Parathyroid adenoma (tissue), 2 donors: ENCODE measurements at regions not wholly inside any gene's neighbourhood (a gene's known extent, or its start where the extent isn't known, plus 50 kb on each side); places are given as distances from the start of the nearest gene placed in this dataset.

Experiments used
- H2AFZ ChIP-seq: fragments of 300-600 bp; sonication (generic); one replicate; pipeline ENCODE4 v1.7.0; 2017; ENCODE audit warnings: antibody characterized with exemption, mild to moderate bottlenecking
- H3K27ac ChIP-seq: fragments of 300-600 bp; sonication (generic); one replicate; pipeline ENCODE4 v1.7.0; 2017
- H3K27me3 ChIP-seq: fragments of 300-600 bp; sonication (generic); one replicate; pipeline ENCODE4 v1.7.0; 2017; ENCODE audit warnings: low read length; ENCODE audit not compliant: control insufficient read depth, insufficient read depth
- H3K36me3 ChIP-seq: fragments of 300-600 bp; sonication (generic); one replicate; pipeline ENCODE4 v1.7.0; 2017; ENCODE audit warnings: low read length; ENCODE audit not compliant: control insufficient read depth, insufficient read depth
- H3K4me1 ChIP-seq: fragments of 300-600 bp; sonication (generic); one replicate; pipeline ENCODE4 v1.7.0; 2017; ENCODE audit warnings: control low read depth
- H3K4me2 ChIP-seq: fragments of 300-600 bp; sonication (generic); one replicate; pipeline ENCODE4 v1.7.0; 2017; ENCODE audit warnings: low read length
- H3K4me3 ChIP-seq: fragments of 300-600 bp; sonication (generic); one replicate; pipeline ENCODE4 v1.7.0; 2017; ENCODE audit warnings: low read depth, low read length
- H3K79me2 ChIP-seq: fragments of 300-600 bp; sonication (generic); one replicate; pipeline ENCODE4 v1.7.0; 2017; ENCODE audit warnings: control low read depth
- H3K9ac ChIP-seq: fragments of 300-600 bp; sonication (generic); one replicate; pipeline ENCODE4 v1.7.0; 2017; ENCODE audit warnings: mild to moderate bottlenecking
- H3K9me3 ChIP-seq: fragments of 300-600 bp; sonication (generic); one replicate; pipeline ENCODE4 v1.7.0; 2017; ENCODE audit warnings: low read length; ENCODE audit not compliant: control insufficient read depth
- CTCF ChIP-seq: fragments of 300-600 bp; sonication (generic); IDR thresholded peaks from one replicate; pipeline ENCODE4 v1.7.0; 2017; ENCODE audit warnings: antibody characterized with exemption, mild to moderate bottlenecking
- donor health status: primary hyperparathyroidism.

DNA sequence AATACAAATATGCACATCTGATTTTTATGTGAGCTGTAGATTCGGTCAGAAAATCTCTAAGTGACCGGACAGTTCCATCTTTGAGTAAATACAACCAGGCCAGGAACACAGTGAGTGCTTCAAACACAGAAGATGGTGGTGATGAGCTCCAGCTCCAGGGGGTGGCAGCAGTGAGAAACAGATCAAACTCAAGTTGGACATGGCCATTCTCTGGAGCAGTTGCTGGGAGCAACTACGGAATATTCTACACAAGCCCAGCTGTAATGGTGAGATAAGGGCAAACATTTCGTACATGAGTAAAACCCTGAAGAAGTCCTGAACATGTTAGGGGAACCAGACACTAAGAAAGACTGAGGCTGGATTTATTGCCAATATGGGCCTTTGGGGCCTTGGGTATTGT, 100.7 kb downstream of the BARHL2 start:
- Histone ChIP-seq H3K9me3 (no peaks in the 10 kb centered on the region), H3K27ac (no peak overlapping the region), H2AFZ (no peak overlapping the region), H3K9ac (no peak overlapping the region), H3K36me3 (no peaks in the 10 kb centered on the region), H3K4me2 (no peak overlapping the region), H3K27me3 (no peaks in the 10 kb centered on the region), H3K4me1 (no peaks in the 10 kb centered on the region), H3K4me3 (no peak overlapping the region), H3K79me2 (no peaks in the 10 kb centered on the region)
- no peak for TF ChIP-seq CTCF

DNA sequence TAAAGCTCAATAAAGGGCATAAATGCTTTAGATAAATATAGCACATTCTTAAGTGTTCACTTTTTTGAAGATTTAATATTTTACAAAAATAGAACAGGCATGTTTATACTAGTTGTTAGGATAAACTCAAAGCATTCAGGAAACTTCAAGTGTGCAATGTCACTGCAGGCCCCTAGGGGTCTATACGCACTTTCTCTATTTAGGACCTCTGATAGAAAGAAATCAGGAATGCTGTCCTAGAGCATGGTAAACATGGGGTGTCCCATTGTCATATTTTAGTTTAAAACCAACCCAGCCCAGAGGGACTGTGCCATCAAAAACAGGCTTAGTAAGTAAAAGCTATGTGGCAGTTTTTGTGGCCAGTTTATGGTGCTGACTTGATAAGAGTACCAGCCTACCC, 102.2 kb downstream of the BARHL2 start:
- no peaks in the 10 kb centered on the region for H3K79me2 ChIP-seq
- H2AFZ ChIP-seq: no peak overlapping the region
- no peak overlapping the region for H3K4me2 ChIP-seq
- no peaks in the 10 kb centered on the region for H3K36me3 ChIP-seq
- H3K9ac ChIP-seq: no peak overlapping the region
- H3K27ac ChIP-seq: no peak overlapping the region
- H3K4me3 ChIP-seq: no peak overlapping the region
- H3K4me1 ChIP-seq: no peaks in the 10 kb centered on the region
- no peaks in the 10 kb centered on the region for H3K27me3 ChIP-seq
- no peaks in the 10 kb centered on the region for H3K9me3 ChIP-seq
- no peak for TF ChIP-seq CTCF

DNA sequence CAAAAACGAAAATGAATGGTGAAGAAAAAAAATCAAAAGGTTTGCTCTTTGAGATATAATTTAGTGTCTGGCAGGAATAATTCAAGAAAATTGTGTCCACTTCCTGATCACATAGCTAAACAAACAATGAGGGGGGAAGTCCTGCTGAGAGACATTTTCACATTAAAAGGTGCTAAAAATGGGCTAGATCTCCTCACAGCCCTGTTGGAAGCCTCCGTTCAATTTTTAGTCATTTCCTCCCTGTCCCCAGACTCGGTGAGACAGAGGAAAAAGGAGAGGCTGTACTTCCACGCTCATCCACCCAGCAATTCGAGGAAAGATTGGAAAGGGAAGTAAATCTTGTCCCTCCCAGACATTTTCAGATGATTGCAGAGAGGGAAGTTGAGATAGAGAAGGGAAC, 103.7 kb downstream of the BARHL2 start:
- Histone ChIP-seq H3K27ac (no peak overlapping the region), H3K36me3 (no peaks in the 10 kb centered on the region), H3K79me2 (no peaks in the 10 kb centered on the region), H3K4me2 (no peak overlapping the region), H3K4me3 (no peak overlapping the region), H3K4me1 (no peaks in the 10 kb centered on the region), H3K27me3 (no peaks in the 10 kb centered on the region), H3K9ac (no peak overlapping the region), H3K9me3 (no peaks in the 10 kb centered on the region), H2AFZ (no peak overlapping the region)
- no peak for TF ChIP-seq CTCF

DNA sequence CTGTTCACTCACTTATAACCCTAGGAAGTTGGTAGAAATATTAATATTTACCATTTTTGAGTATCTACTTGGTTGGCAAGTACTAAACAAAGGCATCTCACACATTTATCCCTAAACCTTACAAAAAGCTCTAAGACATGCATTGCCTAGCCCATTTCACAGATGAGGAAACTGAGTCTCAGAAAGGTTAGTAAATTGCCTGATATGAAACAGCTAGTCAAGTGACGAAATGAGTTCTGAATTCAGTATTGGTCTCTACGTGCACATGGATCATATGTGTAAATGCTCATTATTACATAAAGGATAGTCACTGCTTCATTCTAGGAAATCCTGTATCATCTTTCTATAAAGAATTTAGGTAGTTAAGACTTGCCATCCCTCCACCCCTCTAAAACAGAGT, 105.1 kb downstream of the BARHL2 start:
- TF ChIP-seq CTCF: no peak

GRCh38 chr1:90607736-90608135, 109.4 kb downstream of the BARHL2 start:
- Histone ChIP-seq H3K9me3 (no peaks in the 10 kb centered on the region), H3K4me2 (no peak overlapping the region), H3K27ac (no peak overlapping the region), H3K4me1 (no peaks in the 10 kb centered on the region), H3K4me3 (no peak overlapping the region), H3K27me3 (no peaks in the 10 kb centered on the region), H3K9ac (no peak overlapping the region), H3K79me2 (no peaks in the 10 kb centered on the region), H3K36me3 (no peaks in the 10 kb centered on the region), H2AFZ (no peak overlapping the region)
- TF ChIP-seq CTCF: no peak

More for the DNA sequence above, 105.1 kb downstream of the BARHL2 start:
- Histone ChIP-seq H3K27me3 (no peaks in the 10 kb centered on the region), H3K79me2 (no peaks in the 10 kb centered on the region), H3K27ac (no peak overlapping the region), H2AFZ (no peak overlapping the region), H3K36me3 (no peaks in the 10 kb centered on the region), H3K4me2 (no peak overlapping the region), H3K4me1 (no peaks in the 10 kb centered on the region), H3K4me3 (no peak overlapping the region), H3K9me3 (no peaks in the 10 kb centered on the region), H3K9ac (no peak overlapping the region)
